RCC 7860 (cell line): ENCODE measurements at regions not wholly inside any gene's neighbourhood (a gene's known extent, or its start where the extent isn't known, plus 50 kb on each side); places are given as distances from the start of the nearest gene placed in this dataset.
"Not testable (repeated sequence)": the region's sequence is repeated elsewhere in the genome, so short reads cannot be mapped to it uniquely, and the experiment has no call there.

Source experiments
- DNase-seq: peaks from one replicate; pipeline ENCODE4 v3.0.0-alpha.2; 2015; ENCODE audit warnings: low spot score
- FAIRE-seq: peaks from 2 replicates; lab custom pipeline; 2012; peaks lifted over from hg19 to GRCh38; lab: Jason Lieb, UNC

GRCh38 chr17:53208935-53209334 is 613.8 kb upstream of the KIF2B start:
- FAIRE-seq = not testable (repeated sequence)

GRCh38 chr17:53193044-53193443 is 629.7 kb upstream of the KIF2B start:
- FAIRE-seq = no peak
- no peak for DNase-seq

More at GRCh38 chr17:53208935-53209334, 613.8 kb upstream of the KIF2B start:
- DNase-seq = not testable (repeated sequence)

GRCh38 chr17:53191878-53192277 is 630.8 kb upstream of the KIF2B start:
- FAIRE-seq = no peak
- DNase-seq = no peak

GRCh38 chr17:53186001-53186400 is 636.7 kb upstream of the KIF2B start:
- DNase-seq (no peak), FAIRE-seq (no peak)

- DNase-seq (no peak), FAIRE-seq (no peak)
These were observed 646.1 kb upstream of the KIF2B start for GRCh38 chr17:53176629-53177028.

GRCh38 chr17:53168413-53168812 is 654.3 kb upstream of the KIF2B start:
- FAIRE-seq (no peak), DNase-seq (no peak)

GRCh38 chr17:53166731-53167130 is 656.0 kb upstream of the KIF2B start:
- DNase-seq (no peak), FAIRE-seq (no peak)

GRCh38 chr17:53150101-53150698 is 672.5 kb upstream of the KIF2B start:
- FAIRE-seq (no peak), DNase-seq (no peak)

- DNase-seq (no peak), FAIRE-seq (no peak)
These were observed 673.4 kb upstream of the KIF2B start for GRCh38 chr17:53149316-53149715.

GRCh38 chr17:53148058-53148457 is 674.7 kb upstream of the KIF2B start:
- no peak for DNase-seq
- no peak for FAIRE-seq

GRCh38 chr17:53142890-53143289 is 679.8 kb upstream of the KIF2B start:
- peak; percentile 19 for DNase-seq

GRCh38 chr17:53141731-53142130 is 681.0 kb upstream of the KIF2B start:
- no peak for DNase-seq
- no peak for FAIRE-seq

More at GRCh38 chr17:53142890-53143289, 679.8 kb upstream of the KIF2B start:
- no peak for FAIRE-seq

- DNase-seq (no peak), FAIRE-seq (no peak)
These were observed 681.4 kb upstream of the KIF2B start for GRCh38 chr17:53141280-53141679.

GRCh38 chr17:53137869-53138268 is 684.9 kb upstream of the KIF2B start:
- DNase-seq = no peak
- FAIRE-seq = no peak

GRCh38 chr17:53135969-53136368 is 686.8 kb upstream of the KIF2B start:
- DNase-seq (no peak), FAIRE-seq (no peak)

GRCh38 chr17:53134548-53134947 is 688.2 kb upstream of the KIF2B start:
- no peak for FAIRE-seq
- DNase-seq = no peak

GRCh38 chr17:53133876-53134275 is 688.9 kb upstream of the KIF2B start:
- FAIRE-seq (no peak), DNase-seq (no peak)

- DNase-seq (no peak), FAIRE-seq (no peak)
These were observed 692.9 kb upstream of the KIF2B start for GRCh38 chr17:53129863-53130262.

GRCh38 chr17:53127331-53127730 is 695.4 kb upstream of the KIF2B start:
- DNase-seq (no peak), FAIRE-seq (no peak)

- FAIRE-seq = no peak
These were observed 699.8 kb upstream of the KIF2B start for GRCh38 chr17:53122966-53123365.

GRCh38 chr17:53119773-53120172 is 703.0 kb upstream of the KIF2B start:
- FAIRE-seq = no peak

More at GRCh38 chr17:53122966-53123365, 699.8 kb upstream of the KIF2B start:
- no peak for DNase-seq

GRCh38 chr17:53118948-53119347 is 703.8 kb upstream of the KIF2B start:
- FAIRE-seq = no peak
- DNase-seq = no peak

More at GRCh38 chr17:53119773-53120172, 703.0 kb upstream of the KIF2B start:
- DNase-seq = no peak

GRCh38 chr17:53106886-53107285 is 715.8 kb upstream of the KIF2B start:
- FAIRE-seq (no peak), DNase-seq (no peak)
